ENCODE measurements at regions not wholly inside any gene's neighbourhood (a gene's known extent, or its start where the extent isn't known, plus 50 kb on each side); places are given as distances from the start of the nearest gene placed in this dataset.

- Histone ChIP-seq H3K27ac (ENCODE audit: insufficient read depth, low read length, poor library complexity, severe bottlenecking) (no peak overlapping the region), H3K4me1 (ENCODE audit: control insufficient read depth, insufficient read depth, low read length, poor library complexity, severe bottlenecking) (no peaks in the 10 kb centered on the region), H3K9me3 (ENCODE audit: control insufficient read depth in 2 of 2, low read length in 2 of 2) (no peaks in the 10 kb centered on the region), H3K27me3 (ENCODE audit: control insufficient read depth, insufficient read depth, low read length) (peaks cover 15% of the 10 kb centered on the region), H3K36me3 (ENCODE audit: control insufficient read depth, insufficient read depth, low read length) (no peaks in the 10 kb centered on the region), H3K4me3 (ENCODE audit: low read depth, low read length) (no peak overlapping the region)
- peaks cover 0 to 5% (median 0%) of the 10 kb centered on the region in 7 donors for H3K9me3 Mint-ChIP-seq
- no peak overlapping the region for H3K4me3 Mint-ChIP-seq
- DNase-seq = no peak
- H3K27me3 Mint-ChIP-seq = peaks cover 15% of the 10 kb centered on the region
- H3K4me1 Mint-ChIP-seq = peaks cover 0 to 6% (median 0%) of the 10 kb centered on the region in 4 donors
- no peak for ATAC-seq (ENCODE audit: low read depth in 2 of 2)
- H3K36me3 Mint-ChIP-seq = no peaks in the 10 kb centered on the region
- H3K27ac Mint-ChIP-seq = peak overlapping the region in 1 of 3 donors; percentile 2
Observed at GRCh38 chr2:105627534-105627933, 117.2 kb upstream of the NCK2 start.

DNA sequence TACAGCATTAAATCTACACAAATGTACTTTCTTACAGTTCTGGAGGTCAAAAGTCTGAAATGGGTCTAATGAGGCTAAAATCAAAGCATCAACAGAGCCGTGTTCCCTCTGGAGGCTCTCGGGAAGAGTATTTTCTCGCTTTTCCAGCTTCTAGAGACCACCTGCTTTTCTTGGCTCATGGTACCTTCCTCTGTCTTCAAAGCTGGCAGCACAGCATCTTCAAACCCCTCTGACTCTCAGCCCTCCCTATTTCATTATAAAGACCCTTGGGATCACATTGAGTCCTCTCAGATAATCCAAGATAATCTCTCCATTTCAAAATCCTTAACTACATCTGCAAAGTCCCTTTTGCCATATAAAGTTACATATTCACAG is 117.8 kb upstream of the NCK2 start:
- no peak overlapping the region for H3K4me3 Mint-ChIP-seq
- no peaks in the 10 kb centered on the region for H3K36me3 Mint-ChIP-seq
- Histone ChIP-seq H3K27me3 (ENCODE audit: control insufficient read depth, insufficient read depth, low read length) (peaks cover 17% of the 10 kb centered on the region), H3K4me3 (ENCODE audit: low read depth, low read length) (no peak overlapping the region), H3K9me3 (ENCODE audit: control insufficient read depth in 2 of 2, low read length in 2 of 2) (no peaks in the 10 kb centered on the region), H3K4me1 (ENCODE audit: control insufficient read depth, insufficient read depth, low read length, poor library complexity, severe bottlenecking) (no peaks in the 10 kb centered on the region), H3K27ac (ENCODE audit: insufficient read depth, low read length, poor library complexity, severe bottlenecking) (no peak overlapping the region), H3K36me3 (ENCODE audit: control insufficient read depth, insufficient read depth, low read length) (no peaks in the 10 kb centered on the region)
- ATAC-seq (ENCODE audit: low read depth in 2 of 2) (no peak), DNase-seq (no peak)
- no peak overlapping the region for H3K27ac Mint-ChIP-seq
- peaks cover 0 to 5% (median 0%) of the 10 kb centered on the region in 7 donors for H3K9me3 Mint-ChIP-seq
- peaks cover 15% of the 10 kb centered on the region for H3K27me3 Mint-ChIP-seq
- H3K4me1 Mint-ChIP-seq = peaks cover 0 to 6% (median 0%) of the 10 kb centered on the region in 4 donors

DNA sequence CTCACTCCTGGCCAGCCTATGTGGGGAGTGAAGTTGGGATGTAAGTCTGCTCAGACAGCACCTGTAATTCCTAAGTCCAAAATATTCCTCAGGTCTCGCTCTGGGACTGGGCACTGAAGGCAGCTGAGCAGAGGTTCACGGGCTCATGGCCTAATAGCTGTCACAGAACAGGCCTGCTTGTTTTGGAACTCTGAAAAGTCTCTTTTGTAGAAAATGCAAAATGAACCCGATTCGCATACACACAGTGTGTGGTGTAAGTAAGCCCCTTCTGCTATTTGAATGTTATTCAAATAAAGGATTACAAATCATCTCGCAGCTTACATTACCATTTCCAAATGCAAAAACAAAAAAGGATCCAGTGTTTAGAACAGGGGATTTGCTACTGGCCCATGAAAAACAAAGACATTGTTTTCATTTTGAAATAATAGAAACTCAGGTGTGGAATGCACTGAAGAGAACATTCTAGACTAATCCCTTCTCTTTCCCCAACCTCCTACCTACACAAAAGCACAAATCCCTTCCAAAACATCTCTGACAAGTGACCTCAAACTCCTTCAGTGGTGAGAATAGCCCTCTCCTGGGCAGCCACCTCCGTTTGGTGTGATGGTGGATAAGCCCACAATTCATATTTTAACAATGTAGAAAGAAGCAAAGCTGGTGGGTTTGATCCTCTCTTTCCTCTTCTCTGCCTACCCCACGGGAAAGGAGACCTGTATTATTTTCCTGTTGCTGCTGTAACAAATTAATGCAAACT is 118.3 kb upstream of the NCK2 start:
- no peak for DNase-seq
- Histone ChIP-seq H3K27me3 (ENCODE audit: control insufficient read depth, insufficient read depth, low read length) (peaks cover 15% of the 10 kb centered on the region), H3K36me3 (ENCODE audit: control insufficient read depth, insufficient read depth, low read length) (no peaks in the 10 kb centered on the region), H3K4me1 (ENCODE audit: control insufficient read depth, insufficient read depth, low read length, poor library complexity, severe bottlenecking) (no peaks in the 10 kb centered on the region), H3K9me3 (ENCODE audit: control insufficient read depth in 2 of 2, low read length in 2 of 2) (no peaks in the 10 kb centered on the region), H3K4me3 (ENCODE audit: low read depth, low read length) (no peak overlapping the region), H3K27ac (ENCODE audit: insufficient read depth, low read length, poor library complexity, severe bottlenecking) (no peak overlapping the region)
- Mint-ChIP-seq H3K27ac (no peak overlapping the region), H3K4me1 (peaks cover 0 to 6% (median 0%) of the 10 kb centered on the region in 4 donors), H3K27me3 (peaks cover 15% of the 10 kb centered on the region), H3K9me3 (peaks cover 0 to 5% (median 0%) of the 10 kb centered on the region in 7 donors), H3K36me3 (no peaks in the 10 kb centered on the region), H3K4me3 (no peak overlapping the region)
- no peak for ATAC-seq (ENCODE audit: low read depth in 2 of 2)

DNA sequence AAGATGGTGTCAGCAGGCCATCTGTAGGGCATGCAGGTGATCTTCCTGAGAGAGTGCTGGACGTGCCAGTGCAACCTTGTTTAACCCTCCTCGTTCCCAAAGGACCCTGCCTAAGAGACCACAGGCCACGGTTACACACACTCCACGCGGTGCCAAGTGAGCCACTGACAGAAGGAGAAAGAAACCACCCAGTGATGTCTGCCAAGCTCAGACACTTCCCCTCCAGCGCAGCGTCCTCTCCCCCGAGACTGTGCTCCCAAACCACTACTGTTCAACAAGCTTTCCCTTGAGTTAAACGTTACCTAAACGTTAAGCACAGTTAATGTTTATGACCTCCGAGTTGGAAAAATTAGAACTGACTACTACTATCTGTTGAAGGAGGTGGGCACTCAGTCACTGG is 119.1 kb upstream of the NCK2 start:
- DNase-seq = no peak
- Mint-ChIP-seq H3K27me3 (peaks cover 15% of the 10 kb centered on the region), H3K4me3 (no peak overlapping the region), H3K27ac (no peak overlapping the region), H3K4me1 (peaks cover 0 to 6% (median 0%) of the 10 kb centered on the region in 4 donors), H3K9me3 (peaks cover 0 to 5% (median 0%) of the 10 kb centered on the region in 7 donors), H3K36me3 (no peaks in the 10 kb centered on the region)
- no peaks in the 10 kb centered on the region for H3K9me3 ChIP-seq (ENCODE audit: control insufficient read depth in 2 of 2, low read length in 2 of 2)
- peaks cover 15% of the 10 kb centered on the region for H3K27me3 ChIP-seq (ENCODE audit: control insufficient read depth, insufficient read depth, low read length)
- no peak overlapping the region for H3K4me3 ChIP-seq (ENCODE audit: low read depth, low read length)
- no peaks in the 10 kb centered on the region for H3K4me1 ChIP-seq (ENCODE audit: control insufficient read depth, insufficient read depth, low read length, poor library complexity, severe bottlenecking)
- ATAC-seq (ENCODE audit: low read depth in 2 of 2) = no peak
- H3K36me3 ChIP-seq (ENCODE audit: control insufficient read depth, insufficient read depth, low read length) = no peaks in the 10 kb centered on the region
- no peak overlapping the region for H3K27ac ChIP-seq (ENCODE audit: insufficient read depth, low read length, poor library complexity, severe bottlenecking)

GRCh38 chr2:105621038-105621437 is 123.7 kb upstream of the NCK2 start:
- peaks cover 0 to 6% (median 4%) of the 10 kb centered on the region in 4 donors for H3K4me1 Mint-ChIP-seq
- Histone ChIP-seq H3K36me3 (ENCODE audit: control insufficient read depth, insufficient read depth, low read length) (no peaks in the 10 kb centered on the region), H3K27ac (ENCODE audit: insufficient read depth, low read length, poor library complexity, severe bottlenecking) (no peak overlapping the region), H3K4me3 (ENCODE audit: low read depth, low read length) (no peak overlapping the region), H3K27me3 (ENCODE audit: control insufficient read depth, insufficient read depth, low read length) (peaks cover 5% of the 10 kb centered on the region), H3K9me3 (ENCODE audit: control insufficient read depth in 2 of 2, low read length in 2 of 2) (no peaks in the 10 kb centered on the region), H3K4me1 (ENCODE audit: control insufficient read depth, insufficient read depth, low read length, poor library complexity, severe bottlenecking) (no peaks in the 10 kb centered on the region)
- peaks cover 15% of the 10 kb centered on the region for H3K27me3 Mint-ChIP-seq
- H3K9me3 Mint-ChIP-seq = peaks cover 0 to 3% (median 0%) of the 10 kb centered on the region in 7 donors
- no peak overlapping the region for H3K27ac Mint-ChIP-seq
- H3K4me3 Mint-ChIP-seq = no peak overlapping the region
- no peak for ATAC-seq (ENCODE audit: low read depth in 2 of 2)
- H3K36me3 Mint-ChIP-seq = no peaks in the 10 kb centered on the region
- DNase-seq = no peak

DNA sequence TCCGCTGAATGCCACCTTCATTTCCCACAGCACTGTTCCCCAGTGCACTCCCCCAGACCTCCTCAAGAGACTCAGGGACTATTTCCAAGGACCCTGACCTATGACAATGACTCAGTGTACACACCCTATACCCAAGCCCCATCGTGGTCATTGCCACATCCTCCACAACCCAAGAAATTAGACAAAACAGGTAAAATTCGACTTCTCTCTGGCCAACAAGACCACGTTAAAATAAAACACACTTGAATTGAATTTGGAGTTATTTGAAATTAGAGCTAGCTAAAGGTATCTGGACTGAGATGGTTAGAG is 126.4 kb upstream of the NCK2 start:
- Mint-ChIP-seq H3K9me3 (peaks cover 0 to 1% (median 0%) of the 10 kb centered on the region in 7 donors), H3K36me3 (no peaks in the 10 kb centered on the region), H3K4me3 (no peak overlapping the region), H3K27ac (peak overlapping the region in 2 of 3 donors; percentile 3 to 47), H3K27me3 (peaks cover 10% of the 10 kb centered on the region), H3K4me1 (peaks cover 0 to 6% (median 4%) of the 10 kb centered on the region in 4 donors)
- H3K4me3 ChIP-seq (ENCODE audit: low read depth, low read length) = no peak overlapping the region
- ATAC-seq (ENCODE audit: low read depth in 2 of 2) = no peak
- H3K4me1 ChIP-seq (ENCODE audit: control insufficient read depth, insufficient read depth, low read length, poor library complexity, severe bottlenecking) = no peaks in the 10 kb centered on the region
- H3K27me3 ChIP-seq (ENCODE audit: control insufficient read depth, insufficient read depth, low read length) = peaks cover 3% of the 10 kb centered on the region
- H3K9me3 ChIP-seq (ENCODE audit: control insufficient read depth in 2 of 2, low read length in 2 of 2) = no peaks in the 10 kb centered on the region
- no peaks in the 10 kb centered on the region for H3K36me3 ChIP-seq (ENCODE audit: control insufficient read depth, insufficient read depth, low read length)
- DNase-seq = peak in 1 of 3 donors; percentile 18
- no peak overlapping the region for H3K27ac ChIP-seq (ENCODE audit: insufficient read depth, low read length, poor library complexity, severe bottlenecking)

DNA sequence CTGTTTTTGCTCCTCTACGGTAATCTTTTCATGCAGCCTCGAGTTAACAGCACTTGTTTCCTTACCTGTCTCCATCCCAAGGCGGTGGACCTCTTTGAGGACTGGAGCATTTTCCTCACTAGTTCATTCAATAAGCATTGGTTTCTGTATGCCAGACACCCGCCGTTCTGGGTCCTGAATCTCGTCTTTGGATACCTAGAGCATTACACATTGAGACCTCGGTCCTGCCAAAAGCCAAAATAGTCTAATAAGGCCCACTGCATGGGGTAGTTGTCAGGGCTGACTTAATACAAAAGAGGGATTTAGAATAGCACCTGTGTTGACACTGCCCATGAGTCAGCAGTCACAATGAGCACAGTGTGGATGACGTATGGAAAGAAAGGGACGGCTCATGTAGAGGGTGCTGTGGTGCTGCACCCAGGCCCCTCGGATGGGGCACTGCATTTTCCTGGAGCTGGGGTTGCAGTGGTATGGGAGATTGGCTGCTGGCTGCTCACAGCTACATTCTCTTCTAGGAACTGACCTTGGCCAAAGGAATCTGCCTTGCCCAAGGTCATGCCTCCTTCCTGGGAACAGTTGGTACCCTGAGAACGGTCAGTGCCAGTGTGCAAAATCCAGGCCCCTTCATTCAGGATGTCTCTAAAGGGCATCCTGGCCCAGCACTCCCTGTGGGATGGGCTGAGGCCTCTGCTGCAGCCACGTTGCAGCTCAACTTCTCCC is 126.9 kb upstream of the NCK2 start:
- Mint-ChIP-seq H3K27me3 (peaks cover 10% of the 10 kb centered on the region), H3K4me3 (no peak overlapping the region), H3K36me3 (no peaks in the 10 kb centered on the region)

More for the DNA sequence above, 126.9 kb upstream of the NCK2 start:
- H3K9me3 Mint-ChIP-seq = peaks cover 0 to 1% (median 0%) of the 10 kb centered on the region in 7 donors
- no peak for ATAC-seq (ENCODE audit: low read depth in 2 of 2)
- no peak overlapping the region for H3K4me3 ChIP-seq (ENCODE audit: low read depth, low read length)
- no peaks in the 10 kb centered on the region for H3K4me1 ChIP-seq (ENCODE audit: control insufficient read depth, insufficient read depth, low read length, poor library complexity, severe bottlenecking)
- no peak overlapping the region for H3K27ac ChIP-seq (ENCODE audit: insufficient read depth, low read length, poor library complexity, severe bottlenecking)
- H3K9me3 ChIP-seq (ENCODE audit: control insufficient read depth in 2 of 2, low read length in 2 of 2) = no peaks in the 10 kb centered on the region
- peaks cover 3% of the 10 kb centered on the region for H3K27me3 ChIP-seq (ENCODE audit: control insufficient read depth, insufficient read depth, low read length)
- H3K36me3 ChIP-seq (ENCODE audit: control insufficient read depth, insufficient read depth, low read length) = no peaks in the 10 kb centered on the region
- H3K27ac Mint-ChIP-seq = peak overlapping the region in 1 of 3 donors; percentile 17
- H3K4me1 Mint-ChIP-seq = peaks cover 0 to 6% (median 4%) of the 10 kb centered on the region in 4 donors
- DNase-seq = no peak
